Neural progenitor cell (in vitro differentiated cells): ENCODE measurements at regions not wholly inside any gene's neighbourhood (a gene's known extent, or its start where the extent isn't known, plus 50 kb on each side); places are given as distances from the start of the nearest gene placed in this dataset.
A peak's percentile ranks its signal among the peaks of the same experiment; 100 is the strongest.

Experiments
- DNase-seq: peaks from one replicate; pipeline ENCODE4 v3.0.0-alpha.2; 2016; ENCODE audit warnings: low spot score
- H2AFZ ChIP-seq: fragments of 200-600 bp; sonication (generic); replicated peaks from 2 replicates; pipeline ENCODE4 v1.6.1; 2016; ENCODE audit warnings: antibody characterized with exemption
- H3F3A ChIP-seq: fragments of 200-600 bp; sonication (generic); 2 replicates; pipeline ENCODE4 v1.6.1; 2016; ENCODE audit warnings: antibody characterized with exemption, low read depth
- H3K27ac ChIP-seq: fragments of 200-600 bp; sonication (generic); 2 replicates; pipeline ENCODE4 v1.5.1; 2016; ENCODE audit warnings: mild to moderate bottlenecking
- H3K27me3 ChIP-seq: fragments of 200-600 bp; sonication (generic); 2 replicates; pipeline ENCODE4 v1.6.1; 2016; ENCODE audit warnings: mild to moderate bottlenecking, moderate library complexity
- H3K36me3 ChIP-seq: fragments of 200-600 bp; sonication (generic); 2 replicates; pipeline ENCODE4 v1.5.1; 2016
- H3K4me1 ChIP-seq: fragments of 200-600 bp; sonication (generic); 2 replicates; pipeline ENCODE4 v1.6.1; 2016; ENCODE audit warnings: mixed run types
- H3K4me2 ChIP-seq: fragments of 200-600 bp; sonication (generic); 2 replicates; pipeline ENCODE4 v1.6.1; 2016
- H3K4me3 ChIP-seq: fragments of 200-600 bp; sonication (generic); 2 replicates; pipeline ENCODE4 v1.5.1; 2016
- H3K79me2 ChIP-seq: fragments of 200-600 bp; sonication (generic); 2 replicates; pipeline ENCODE4 v1.6.1; 2016; ENCODE audit warnings: low read depth
- H3K9ac ChIP-seq: fragments of 200-600 bp; sonication (generic); 2 replicates; pipeline ENCODE4 v1.6.1; 2016
- H3K9me3 ChIP-seq: fragments of 200-600 bp; sonication (generic); 2 replicates; pipeline ENCODE4 v1.5.1; 2016; ENCODE audit warnings: low read depth
- H4K20me1 ChIP-seq: fragments of 200-600 bp; sonication (generic); 2 replicates; pipeline ENCODE4 v1.6.1; 2016; ENCODE audit warnings: low read depth
- H3K27ac Mint-ChIP-seq: 3 replicates; pipeline ENCODE4 v1.8.0; 2021; ENCODE audit warnings: mixed read lengths
- H3K27me3 Mint-ChIP-seq: 2 replicates; pipeline ENCODE4 v1.8.0; 2022; ENCODE audit warnings: low read depth, mild to moderate bottlenecking, inconsistent platforms, moderate library complexity, mixed read lengths; ENCODE audit not compliant: insufficient read depth
- H3K36me3 Mint-ChIP-seq: 3 replicates; pipeline ENCODE4 v1.8.0; 2021; ENCODE audit warnings: mixed read lengths
- H3K4me1 Mint-ChIP-seq: 3 replicates; pipeline ENCODE4 v1.8.0; 2021; ENCODE audit warnings: mixed read lengths
- H3K4me3 Mint-ChIP-seq: 3 replicates; pipeline ENCODE4 v1.8.0; 2021; ENCODE audit warnings: mild to moderate bottlenecking, moderate library complexity, mixed read lengths
- H3K9me3 Mint-ChIP-seq: 3 replicates; pipeline ENCODE4 v1.8.0; 2020; ENCODE audit warnings: mixed read lengths
- EZH2 ChIP-seq: fragments of 200-600 bp; sonication (generic); IDR thresholded peaks from 2 replicates; pipeline ENCODE4 v1.6.1; 2017; ENCODE audit warnings: antibody characterized with exemption, mild to moderate bottlenecking, moderate library complexity
- EZH2phosphoT487 ChIP-seq: fragments of 200-600 bp; sonication (generic); IDR thresholded peaks from 2 replicates; pipeline ENCODE4 v1.6.1; 2017; ENCODE audit warnings: antibody characterized with exemption
- TF ChIP-seq, protein P1 (sequence below): fragments of 200-600 bp; sonication (generic); IDR thresholded peaks from 2 replicates; pipeline ENCODE4 v1.5.1; 2017; ENCODE audit warnings: antibody characterized with exemption, mild to moderate bottlenecking

GRCh38 chr4:126752126-126752525 is 880.6 kb upstream of the INTU start:
- DNase-seq, result no peak
- Mint-ChIP-seq H3K27me3 (no peaks in the 10 kb centered on the region), H3K4me1 (no peaks in the 10 kb centered on the region), H3K4me3 (no peak overlapping the region), H3K36me3 (no peaks in the 10 kb centered on the region), H3K9me3 (no peaks in the 10 kb centered on the region), H3K27ac (peak overlapping the region; percentile 67)
- Histone ChIP-seq H3K79me2 (no peaks in the 10 kb centered on the region), H3F3A (no peaks in the 10 kb centered on the region), H3K9ac (no peak overlapping the region), H3K27ac (no peak overlapping the region), H3K27me3 (no peaks in the 10 kb centered on the region), H3K4me2 (no peak overlapping the region), H3K9me3 (no peaks in the 10 kb centered on the region), H3K4me1 (no peaks in the 10 kb centered on the region), H2AFZ (no peak overlapping the region), H4K20me1 (no peaks in the 10 kb centered on the region), H3K36me3 (no peaks in the 10 kb centered on the region), H3K4me3 (no peak overlapping the region)
- TF ChIP-seq, protein P1, sequence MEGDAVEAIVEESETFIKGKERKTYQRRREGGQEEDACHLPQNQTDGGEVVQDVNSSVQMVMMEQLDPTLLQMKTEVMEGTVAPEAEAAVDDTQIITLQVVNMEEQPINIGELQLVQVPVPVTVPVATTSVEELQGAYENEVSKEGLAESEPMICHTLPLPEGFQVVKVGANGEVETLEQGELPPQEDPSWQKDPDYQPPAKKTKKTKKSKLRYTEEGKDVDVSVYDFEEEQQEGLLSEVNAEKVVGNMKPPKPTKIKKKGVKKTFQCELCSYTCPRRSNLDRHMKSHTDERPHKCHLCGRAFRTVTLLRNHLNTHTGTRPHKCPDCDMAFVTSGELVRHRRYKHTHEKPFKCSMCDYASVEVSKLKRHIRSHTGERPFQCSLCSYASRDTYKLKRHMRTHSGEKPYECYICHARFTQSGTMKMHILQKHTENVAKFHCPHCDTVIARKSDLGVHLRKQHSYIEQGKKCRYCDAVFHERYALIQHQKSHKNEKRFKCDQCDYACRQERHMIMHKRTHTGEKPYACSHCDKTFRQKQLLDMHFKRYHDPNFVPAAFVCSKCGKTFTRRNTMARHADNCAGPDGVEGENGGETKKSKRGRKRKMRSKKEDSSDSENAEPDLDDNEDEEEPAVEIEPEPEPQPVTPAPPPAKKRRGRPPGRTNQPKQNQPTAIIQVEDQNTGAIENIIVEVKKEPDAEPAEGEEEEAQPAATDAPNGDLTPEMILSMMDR, result no peak
- no peak for TF ChIP-seq EZH2phosphoT487

- no peaks in the 10 kb centered on the region for H3K36me3 Mint-ChIP-seq
- no peak overlapping the region for H3K4me2 ChIP-seq
- H3K9me3 Mint-ChIP-seq, result no peaks in the 10 kb centered on the region
- no peak overlapping the region for H3K4me3 ChIP-seq
- no peaks in the 10 kb centered on the region for H3K9me3 ChIP-seq
- H3K79me2 ChIP-seq, result no peaks in the 10 kb centered on the region
- no peak overlapping the region for H3K27ac ChIP-seq
- H3F3A ChIP-seq, result no peaks in the 10 kb centered on the region
- no peak overlapping the region for H3K27ac Mint-ChIP-seq
- TF ChIP-seq EZH2phosphoT487, result no peak
- TF ChIP-seq, protein P1, result no peak
- TF ChIP-seq EZH2, result no peak
- H2AFZ ChIP-seq, result no peak overlapping the region
- H3K9ac ChIP-seq, result no peak overlapping the region
- no peaks in the 10 kb centered on the region for H3K36me3 ChIP-seq
- no peaks in the 10 kb centered on the region for H3K27me3 Mint-ChIP-seq
- no peak for DNase-seq
- no peaks in the 10 kb centered on the region for H3K27me3 ChIP-seq
- H3K4me1 Mint-ChIP-seq, result no peaks in the 10 kb centered on the region
- no peaks in the 10 kb centered on the region for H4K20me1 ChIP-seq
- H3K4me1 ChIP-seq, result no peaks in the 10 kb centered on the region
- no peak overlapping the region for H3K4me3 Mint-ChIP-seq
Observed at GRCh38 chr4:126752702-126753101, 880.1 kb upstream of the INTU start.

GRCh38 chr4:126753592-126753991 is 879.2 kb upstream of the INTU start:
- Histone ChIP-seq H3K4me2 (no peak overlapping the region), H2AFZ (no peak overlapping the region)
- H3K36me3 Mint-ChIP-seq, result no peaks in the 10 kb centered on the region

More at GRCh38 chr4:126753592-126753991, 879.2 kb upstream of the INTU start:
- H3K4me1 Mint-ChIP-seq, result no peaks in the 10 kb centered on the region
- Histone ChIP-seq H3K4me1 (no peaks in the 10 kb centered on the region), H3K9me3 (no peaks in the 10 kb centered on the region), H3K27me3 (no peaks in the 10 kb centered on the region), H3K9ac (no peak overlapping the region), H4K20me1 (no peaks in the 10 kb centered on the region), H3K4me3 (no peak overlapping the region), H3K27ac (no peak overlapping the region), H3K79me2 (no peaks in the 10 kb centered on the region), H3F3A (no peaks in the 10 kb centered on the region), H3K36me3 (no peaks in the 10 kb centered on the region)
- no peak for TF ChIP-seq EZH2phosphoT487
- TF ChIP-seq EZH2, result no peak
- TF ChIP-seq, protein P1, result no peak
- no peak overlapping the region for H3K4me3 Mint-ChIP-seq
- no peak for DNase-seq
- no peaks in the 10 kb centered on the region for H3K9me3 Mint-ChIP-seq
- H3K27ac Mint-ChIP-seq, result no peak overlapping the region
- no peaks in the 10 kb centered on the region for H3K27me3 Mint-ChIP-seq
